ES-I3 (cell line): ENCODE measurements at regions not wholly inside any gene's neighbourhood (a gene's known extent, or its start where the extent isn't known, plus 50 kb on each side); places are given as distances from the start of the nearest gene placed in this dataset.

Source experiments
- H3K36me3 ChIP-seq: 2 replicates; pipeline ENCODE4 v1.6.1; 2013; ENCODE audit warnings: mild to moderate bottlenecking, low read length, control low read depth, moderate library complexity; ENCODE audit not compliant: insufficient read depth
- H3K4me1 ChIP-seq: 2 replicates; pipeline ENCODE4 v1.6.1; 2013; ENCODE audit warnings: mild to moderate bottlenecking, control low read depth, low read length; ENCODE audit not compliant: insufficient read depth
- H3K9ac ChIP-seq: 2 replicates; pipeline ENCODE4 v1.6.1; 2013; ENCODE audit warnings: low read depth, mild to moderate bottlenecking, low read length, moderate library complexity
- H3K9me3 ChIP-seq: 2 replicates; pipeline ENCODE4 v1.6.1; 2013; ENCODE audit warnings: mild to moderate bottlenecking, low read length, moderate library complexity; ENCODE audit not compliant: control insufficient read depth, insufficient read depth

GRCh38 chr2:153136216-153136615 lies 342.3 kb downstream of the RPRM start:
- no peak overlapping the region for H3K9ac ChIP-seq
- no peaks in the 10 kb centered on the region; the same call in 1 of the 2 replicates for H3K9me3 ChIP-seq
- no peaks in the 10 kb centered on the region for H3K36me3 ChIP-seq

GRCh38 chr2:153134725-153135124 lies 343.8 kb downstream of the RPRM start:
- H3K9ac ChIP-seq, result no peak overlapping the region
- no peaks in the 10 kb centered on the region for H3K36me3 ChIP-seq
- no peaks in the 10 kb centered on the region for H3K4me1 ChIP-seq
- H3K9me3 ChIP-seq, result no peaks in the 10 kb centered on the region; the same call in 1 of the 2 replicates

More at GRCh38 chr2:153136216-153136615, 342.3 kb downstream of the RPRM start:
- peaks cover 4% of the 10 kb centered on the region; the same call in 1 of the 2 replicates for H3K4me1 ChIP-seq

- no peak overlapping the region for H3K9ac ChIP-seq
- no peaks in the 10 kb centered on the region; the same call in 1 of the 2 replicates for H3K9me3 ChIP-seq
- no peaks in the 10 kb centered on the region for H3K36me3 ChIP-seq
- H3K4me1 ChIP-seq, result no peaks in the 10 kb centered on the region
These were observed 344.8 kb downstream of the RPRM start for GRCh38 chr2:153133716-153134115.

GRCh38 chr2:153132418-153132817 lies 346.1 kb downstream of the RPRM start:
- no peak overlapping the region for H3K9ac ChIP-seq
- no peaks in the 10 kb centered on the region for H3K4me1 ChIP-seq
- no peaks in the 10 kb centered on the region; the same call in 1 of the 2 replicates for H3K9me3 ChIP-seq
- H3K36me3 ChIP-seq, result no peaks in the 10 kb centered on the region

- no peaks in the 10 kb centered on the region for H3K9me3 ChIP-seq
- no peaks in the 10 kb centered on the region for H3K4me1 ChIP-seq
- H3K36me3 ChIP-seq, result no peaks in the 10 kb centered on the region
- no peak overlapping the region for H3K9ac ChIP-seq
These were observed 363.4 kb downstream of the RPRM start for GRCh38 chr2:153115141-153115540.

GRCh38 chr2:153110486-153110885 lies 368.1 kb downstream of the RPRM start:
- H3K4me1 ChIP-seq, result no peaks in the 10 kb centered on the region
- no peaks in the 10 kb centered on the region for H3K36me3 ChIP-seq
- no peaks in the 10 kb centered on the region for H3K9me3 ChIP-seq
- no peak overlapping the region for H3K9ac ChIP-seq

- H3K9ac ChIP-seq, result no peak overlapping the region
- H3K36me3 ChIP-seq, result no peaks in the 10 kb centered on the region
- no peaks in the 10 kb centered on the region for H3K9me3 ChIP-seq
- H3K4me1 ChIP-seq, result no peaks in the 10 kb centered on the region
These were observed 368.8 kb downstream of the RPRM start for GRCh38 chr2:153109793-153110192.

- H3K9ac ChIP-seq, result no peak overlapping the region
- H3K4me1 ChIP-seq, result no peaks in the 10 kb centered on the region
- no peaks in the 10 kb centered on the region for H3K9me3 ChIP-seq
- no peaks in the 10 kb centered on the region for H3K36me3 ChIP-seq
These were observed 371.6 kb downstream of the RPRM start for GRCh38 chr2:153106802-153107477.

GRCh38 chr2:153105829-153106578 lies 372.6 kb downstream of the RPRM start:
- no peaks in the 10 kb centered on the region for H3K36me3 ChIP-seq
- no peaks in the 10 kb centered on the region for H3K4me1 ChIP-seq
- no peaks in the 10 kb centered on the region for H3K9me3 ChIP-seq
- no peak overlapping the region for H3K9ac ChIP-seq

GRCh38 chr2:153101187-153101586 lies 377.4 kb downstream of the RPRM start:
- Histone ChIP-seq H3K36me3 (no peaks in the 10 kb centered on the region), H3K4me1 (no peaks in the 10 kb centered on the region), H3K9me3 (no peaks in the 10 kb centered on the region), H3K9ac (no peak overlapping the region)

- Histone ChIP-seq H3K4me1 (no peaks in the 10 kb centered on the region), H3K9me3 (no peaks in the 10 kb centered on the region), H3K9ac (no peak overlapping the region), H3K36me3 (no peaks in the 10 kb centered on the region)
These were observed 378.4 kb downstream of the RPRM start for GRCh38 chr2:153100151-153100550.

GRCh38 chr2:153098073-153098472 lies 379.7 kb downstream of the ARL6IP6 start:
- no peak overlapping the region for H3K9ac ChIP-seq
- no peaks in the 10 kb centered on the region for H3K9me3 ChIP-seq
- H3K4me1 ChIP-seq, result no peaks in the 10 kb centered on the region
- H3K36me3 ChIP-seq, result no peaks in the 10 kb centered on the region

GRCh38 chr2:153096272-153096671 lies 377.9 kb downstream of the ARL6IP6 start:
- H3K36me3 ChIP-seq, result no peaks in the 10 kb centered on the region
- H3K9me3 ChIP-seq, result 0 out of 2 replicates have a peak, but pooled peaks cover 2% of the 10 kb centered on the region
- H3K9ac ChIP-seq, result no peak overlapping the region
- H3K4me1 ChIP-seq, result no peaks in the 10 kb centered on the region

- no peaks in the 10 kb centered on the region for H3K4me1 ChIP-seq
- H3K9ac ChIP-seq, result no peak overlapping the region
- 0 out of 2 replicates have a peak, but pooled peaks cover 2% of the 10 kb centered on the region for H3K9me3 ChIP-seq
- H3K36me3 ChIP-seq, result no peaks in the 10 kb centered on the region
These were observed 372.9 kb downstream of the ARL6IP6 start for GRCh38 chr2:153091344-153091743.

- Histone ChIP-seq H3K36me3 (no peaks in the 10 kb centered on the region), H3K4me1 (no peaks in the 10 kb centered on the region), H3K9me3 (no peaks in the 10 kb centered on the region), H3K9ac (no peak overlapping the region)
These were observed 360.9 kb downstream of the ARL6IP6 start for GRCh38 chr2:153079315-153079714.
